Keratinocyte (primary cell): ENCODE measurements at regions not wholly inside any gene's neighbourhood (a gene's known extent, or its start where the extent isn't known, plus 50 kb on each side); places are given as distances from the start of the nearest gene placed in this dataset.

Source experiments
- DNase-seq: peaks from one replicate; pipeline ENCODE4 v3.0.0-alpha.2; 2011; ENCODE audit warnings: low read depth, missing footprints, low spot score
- FAIRE-seq: peaks from 2 replicates; lab custom pipeline; 2011; peaks lifted over from hg19 to GRCh38; lab: Jason Lieb, UNC
- H2AFZ ChIP-seq: 2 replicates; pipeline ENCODE4 v1.6.0; 2012; ENCODE audit warnings: low read length, control low read depth, inconsistent platforms; ENCODE audit not compliant: control insufficient read depth
- H3K27ac ChIP-seq: 2 replicates; pipeline ENCODE4 v1.5.1; 2011; ENCODE audit warnings: low read length; ENCODE audit not compliant: control insufficient read depth, insufficient read depth
- H3K27me3 ChIP-seq: 3 replicates; pipeline ENCODE4 v1.6.0; 2011; ENCODE audit warnings: low read length; ENCODE audit not compliant: control insufficient read depth, insufficient read depth; ENCODE audit errors: extremely low read depth
- H3K36me3 ChIP-seq, 2 experiments: 2 replicates in 1 of 2; 3 replicates in 1 of 2; pipeline ENCODE4 v1.5.1; 2011; ENCODE audit warnings: low read length in 2 of 2, mild to moderate bottlenecking in 1 of 2; ENCODE audit not compliant: control insufficient read depth in 2 of 2, insufficient read depth in 2 of 2; ENCODE audit errors: extremely low read depth in 1 of 2
- H3K4me1 ChIP-seq: 3 replicates; pipeline ENCODE4 v1.5.1; 2011; ENCODE audit warnings: low read length; ENCODE audit not compliant: control insufficient read depth, insufficient read depth; ENCODE audit errors: extremely low read depth
- H3K4me2 ChIP-seq: 3 replicates; pipeline ENCODE4 v1.6.0; 2011; ENCODE audit warnings: low read depth, low read length; ENCODE audit not compliant: control insufficient read depth, insufficient read depth; ENCODE audit errors: extremely low read depth
- H3K4me3 ChIP-seq, 3 experiments: fragments of 200-600 bp in 1 of 3; sonication (generic) in 1 of 3; 2 replicates in 2 of 3; 3 replicates in 1 of 3; pipeline ENCODE4 v1.5.1; 2011 to 2016; ENCODE audit warnings: low read length in 3 of 3, mild to moderate bottlenecking in 3 of 3, control low read depth in 2 of 3, inconsistent platforms in 1 of 3, low read depth in 1 of 3, mixed read lengths in 1 of 3, mixed run types in 1 of 3, moderate library complexity in 1 of 3; ENCODE audit not compliant: control insufficient read depth in 2 of 3, insufficient read depth in 2 of 3; ENCODE audit errors: extremely low read depth in 1 of 3
- H3K79me2 ChIP-seq: 2 replicates; pipeline ENCODE4 v1.6.0; 2012; ENCODE audit warnings: low read length; ENCODE audit not compliant: control insufficient read depth, insufficient read depth
- H3K9ac ChIP-seq: 3 replicates; pipeline ENCODE4 v1.6.0; 2011; ENCODE audit warnings: low read length; ENCODE audit not compliant: control insufficient read depth, insufficient read depth; ENCODE audit errors: extremely low read depth
- H3K9me1 ChIP-seq: 3 replicates; pipeline ENCODE4 v1.6.0; 2011; ENCODE audit warnings: low read length; ENCODE audit not compliant: control insufficient read depth, insufficient read depth; ENCODE audit errors: extremely low read depth
- H3K9me3 ChIP-seq: 2 replicates; pipeline ENCODE4 v1.5.1; 2012; ENCODE audit warnings: low read depth, low read length; ENCODE audit not compliant: control insufficient read depth
- H4K20me1 ChIP-seq: 3 replicates; pipeline ENCODE4 v1.6.0; 2011; ENCODE audit warnings: low read length; ENCODE audit not compliant: control insufficient read depth, insufficient read depth; ENCODE audit errors: extremely low read depth
- EZH2 ChIP-seq: IDR thresholded peaks from one replicate; pipeline ENCODE4 v1.6.1; 2012; ENCODE audit warnings: inconsistent platforms, mild to moderate bottlenecking, low read length, moderate library complexity
- dilution Hi-C: fragments of 300-500 bp; cut with MboI; formaldehyde crosslinking; loops from one replicate; pipeline ENCODE4 v1.7.0; 2020; ENCODE audit warnings: low sequenced_read_pairs; ENCODE audit not compliant: extremely low pct_ligation_motif_present
- TF ChIP-seq, protein P1 (sequence below), 3 experiments: IDR thresholded peaks in 1 of 3; conservative IDR thresholded peaks in 1 of 3; optimal IDR thresholded peaks in 1 of 3; 2 replicates in 2 of 3; 3 replicates in 1 of 3; pipeline versions ENCODE3 to v1.5.1; 2011; ENCODE audit warnings: low read length in 3 of 3, mild to moderate bottlenecking in 3 of 3, moderate library complexity in 2 of 3, control low read depth in 1 of 3, inconsistent platforms in 1 of 3; ENCODE audit not compliant: insufficient read depth in 2 of 3; ENCODE audit errors: extremely low read depth in 1 of 3

DNA sequence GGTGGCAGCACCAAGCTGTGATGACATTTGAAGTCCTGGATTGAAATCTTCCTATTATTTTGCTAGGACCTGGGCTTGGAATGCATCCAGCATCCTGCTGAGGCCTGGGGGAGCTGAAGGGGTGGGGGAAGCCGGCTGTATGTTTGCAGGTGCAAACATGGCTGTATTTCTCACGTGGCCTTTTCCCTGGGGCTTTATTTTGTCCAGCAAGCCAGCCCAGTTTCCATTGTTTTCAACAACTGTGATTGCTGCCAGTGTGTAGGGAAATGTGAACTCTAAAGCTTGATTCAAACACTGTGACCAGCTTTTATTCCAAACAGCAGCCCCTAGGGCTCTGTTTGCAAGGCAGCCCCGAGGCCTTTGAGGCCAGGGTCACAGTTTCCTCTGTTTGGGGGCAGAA, 683.0 kb downstream of the DHX35 start:
- H3K9ac ChIP-seq = no peak overlapping the region
- TF ChIP-seq, protein P1, sequence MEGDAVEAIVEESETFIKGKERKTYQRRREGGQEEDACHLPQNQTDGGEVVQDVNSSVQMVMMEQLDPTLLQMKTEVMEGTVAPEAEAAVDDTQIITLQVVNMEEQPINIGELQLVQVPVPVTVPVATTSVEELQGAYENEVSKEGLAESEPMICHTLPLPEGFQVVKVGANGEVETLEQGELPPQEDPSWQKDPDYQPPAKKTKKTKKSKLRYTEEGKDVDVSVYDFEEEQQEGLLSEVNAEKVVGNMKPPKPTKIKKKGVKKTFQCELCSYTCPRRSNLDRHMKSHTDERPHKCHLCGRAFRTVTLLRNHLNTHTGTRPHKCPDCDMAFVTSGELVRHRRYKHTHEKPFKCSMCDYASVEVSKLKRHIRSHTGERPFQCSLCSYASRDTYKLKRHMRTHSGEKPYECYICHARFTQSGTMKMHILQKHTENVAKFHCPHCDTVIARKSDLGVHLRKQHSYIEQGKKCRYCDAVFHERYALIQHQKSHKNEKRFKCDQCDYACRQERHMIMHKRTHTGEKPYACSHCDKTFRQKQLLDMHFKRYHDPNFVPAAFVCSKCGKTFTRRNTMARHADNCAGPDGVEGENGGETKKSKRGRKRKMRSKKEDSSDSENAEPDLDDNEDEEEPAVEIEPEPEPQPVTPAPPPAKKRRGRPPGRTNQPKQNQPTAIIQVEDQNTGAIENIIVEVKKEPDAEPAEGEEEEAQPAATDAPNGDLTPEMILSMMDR (optimal IDR thresholded peaks at IDR 0.05 in 1 of 3, IDR thresholded peaks at IDR 0.05 in 1 of 3, conservative IDR thresholded peaks at IDR 0.05 in 1 of 3; ENCODE audit: extremely low read depth in 1 of 3, insufficient read depth in 2 of 3, low read length in 3 of 3) = no peak
- no peak for TF ChIP-seq EZH2
- no peaks in the 10 kb centered on the region for H3K79me2 ChIP-seq
- H3K27me3 ChIP-seq = no peaks in the 10 kb centered on the region
- H3K27ac ChIP-seq = no peak overlapping the region
- H3K4me3 ChIP-seq = no peak overlapping the region
- H2AFZ ChIP-seq = no peak overlapping the region
- H4K20me1 ChIP-seq = no peaks in the 10 kb centered on the region
- dilution Hi-C loops = no loop called here
- no peaks in the 10 kb centered on the region for H3K9me3 ChIP-seq
- no peaks in the 10 kb centered on the region for H3K4me1 ChIP-seq
- FAIRE-seq = no peak
- no peaks in the 10 kb centered on the region for H3K9me1 ChIP-seq
- no peak overlapping the region for H3K4me2 ChIP-seq
- H3K36me3 ChIP-seq = no peaks in the 10 kb centered on the region
- DNase-seq = no peak

DNA sequence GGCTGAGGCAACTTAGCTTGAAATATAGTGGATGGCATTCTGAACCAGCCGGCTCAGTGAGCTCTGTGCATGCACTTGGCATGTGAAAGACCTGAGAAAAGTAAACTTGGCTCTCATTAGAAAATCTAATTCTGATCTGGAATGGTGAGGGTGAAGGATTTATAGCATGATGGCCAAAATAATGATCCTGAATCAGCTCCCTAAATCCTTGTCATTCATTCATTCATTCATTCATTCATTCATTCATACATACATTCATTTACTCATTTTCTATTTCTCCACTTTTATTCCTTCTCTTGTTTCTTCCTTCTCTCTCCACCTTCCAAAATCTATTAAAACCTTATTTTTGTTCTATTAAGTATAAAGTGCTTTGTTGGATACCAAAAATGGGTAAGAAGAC, 681.1 kb downstream of the DHX35 start:
- Histone ChIP-seq H3K4me3 (no peak overlapping the region), H3K36me3 (no peaks in the 10 kb centered on the region), H3K9ac (no peak overlapping the region), H3K9me3 (no peaks in the 10 kb centered on the region), H3K9me1 (no peaks in the 10 kb centered on the region), H4K20me1 (no peaks in the 10 kb centered on the region), H2AFZ (no peak overlapping the region), H3K27ac (no peak overlapping the region), H3K79me2 (no peaks in the 10 kb centered on the region), H3K4me2 (no peak overlapping the region), H3K27me3 (no peaks in the 10 kb centered on the region), H3K4me1 (no peaks in the 10 kb centered on the region)
- DNase-seq (no peak), FAIRE-seq (no peak)
- TF ChIP-seq, protein P1 (optimal IDR thresholded peaks at IDR 0.05 in 1 of 3, IDR thresholded peaks at IDR 0.05 in 1 of 3, conservative IDR thresholded peaks at IDR 0.05 in 1 of 3; ENCODE audit: extremely low read depth in 1 of 3, insufficient read depth in 2 of 3, low read length in 3 of 3) = no peak
- no peak for TF ChIP-seq EZH2
- dilution Hi-C loops = no loop called here
